MCF 10A (cell line): ENCODE measurements at regions not wholly inside any gene's neighbourhood (a gene's known extent, or its start where the extent isn't known, plus 50 kb on each side); places are given as distances from the start of the nearest gene placed in this dataset.
A peak's percentile ranks its signal among the peaks of the same experiment; 100 is the strongest.

ENCODE experiments used
- BruUV-seq: library from RNA; stranded (reverse); fragments of 400-500 nt; replicated peaks from 2 replicates; lab custom pipeline; 2021; lab: Mats Ljungman, UMichigan
- CTCF ChIA-PET: fragments of 300-600 bp; sonication (Branson Sonifier 250); formaldehyde crosslinking; extraction: SDS; loops from one replicate; lab custom pipeline; 2021; ENCODE audit warnings: antibody characterized with exemption, inconsistent platforms; lab: Yijun Ruan, JAX
- POLR2A ChIA-PET: fragments of 300-600, 350-650 bp; sonication (Branson Sonifier 250); formaldehyde crosslinking; extraction: SDS; loops from one replicate; lab custom pipeline; 2020; ENCODE audit warnings: antibody characterized with exemption, inconsistent platforms; lab: Yijun Ruan, JAX
- DNase-seq: peaks from one replicate; pipeline ENCODE4 v3.0.0-alpha.2; 2018; ENCODE audit not compliant: unreplicated experiment
- H3K27ac Mint-ChIP-seq: one replicate; pipeline ENCODE4 v1.8.0; 2022; ENCODE audit warnings: mild to moderate bottlenecking, low read depth, mixed read lengths; ENCODE audit not compliant: unreplicated experiment
- H3K27me3 Mint-ChIP-seq: one replicate; pipeline ENCODE4 v1.8.0; 2022; ENCODE audit warnings: mixed read lengths; ENCODE audit not compliant: insufficient read depth, unreplicated experiment
- H3K36me3 Mint-ChIP-seq: one replicate; pipeline ENCODE4 v1.8.0; 2022; ENCODE audit warnings: mild to moderate bottlenecking, moderate library complexity, mixed read lengths; ENCODE audit not compliant: insufficient read depth, unreplicated experiment
- H3K4me1 Mint-ChIP-seq: one replicate; pipeline ENCODE4 v1.8.0; 2022; ENCODE audit warnings: mixed read lengths; ENCODE audit not compliant: insufficient read depth, unreplicated experiment
- H3K4me3 Mint-ChIP-seq: one replicate; pipeline ENCODE4 v1.8.0; 2022; ENCODE audit warnings: mild to moderate bottlenecking, moderate library complexity, mixed read lengths; ENCODE audit not compliant: unreplicated experiment
- H3K9me3 Mint-ChIP-seq: one replicate; pipeline ENCODE4 v1.8.0; 2022; ENCODE audit warnings: mixed read lengths; ENCODE audit not compliant: unreplicated experiment
- CTCF ChIP-seq: fragments of 200-600 bp; IDR thresholded peaks from one replicate; pipeline ENCODE4 v1.8.0; 2022; ENCODE audit warnings: antibody characterized with exemption, mild to moderate bottlenecking; ENCODE audit not compliant: unreplicated experiment
- intact Hi-C: fragments of 100-400 bp; cut with micrococcal nuclease; formaldehyde crosslinking; loops from 2 replicates; pipeline ENCODE4 v1.14.1; 2022

- TF ChIP-seq CTCF, result no peak
- Mint-ChIP-seq H3K27me3 (no peaks in the 10 kb centered on the region), H3K36me3 (no peaks in the 10 kb centered on the region), H3K27ac (no peak overlapping the region), H3K9me3 (no peaks in the 10 kb centered on the region), H3K4me1 (peaks cover 12% of the 10 kb centered on the region), H3K4me3 (no peak overlapping the region)
- DNase-seq, result no peak
- ChIA-PET POLR2A (interaction anchor here (0.6 to 1.1 kb wide), 2 partner anchors 8 to 171 kb away, joined by 4 read pairs; no protein-coding TSS in a partner anchor), CTCF (interaction anchor here (0.7 kb wide), 1 partner anchor 1274 kb away, joined by 3 read pairs; no protein-coding TSS in a partner anchor)
- BruUV-seq, result no TSS peak
- intact Hi-C loops, result no loop called here
Measured at GRCh38 chr1:238674316-238674715, 712.1 kb upstream of the CHRM3 start.

GRCh38 chr1:238673561-238673960 is 712.8 kb upstream of the CHRM3 start:
- Mint-ChIP-seq H3K4me3 (no peak overlapping the region), H3K4me1 (peaks cover 12% of the 10 kb centered on the region), H3K27me3 (no peaks in the 10 kb centered on the region), H3K36me3 (no peaks in the 10 kb centered on the region), H3K9me3 (no peaks in the 10 kb centered on the region), H3K27ac (no peak overlapping the region)
- no peak for DNase-seq
- intact Hi-C loops, result no loop called here
- POLR2A ChIA-PET, result no interaction called here
- no peak for TF ChIP-seq CTCF
- no TSS peak for BruUV-seq
- CTCF ChIA-PET, result no interaction called here

- BruUV-seq, result no TSS peak
- ChIA-PET POLR2A (interaction anchor here (1.1 to 1.6 kb wide), 2 partner anchors 10 to 873 kb away, joined by 3 to 5 read pairs; no protein-coding TSS in a partner anchor), CTCF (interaction anchor here (0.6 to 0.7 kb wide), 3 partner anchors 9 to 1153 kb away, joined by 3 read pairs; no protein-coding TSS in a partner anchor)
- no peak for DNase-seq
- Mint-ChIP-seq H3K27me3 (no peaks in the 10 kb centered on the region), H3K36me3 (no peaks in the 10 kb centered on the region), H3K4me1 (peaks cover 12% of the 10 kb centered on the region), H3K9me3 (no peaks in the 10 kb centered on the region), H3K27ac (no peak overlapping the region), H3K4me3 (no peak overlapping the region)
- intact Hi-C loops, result no loop called here
- TF ChIP-seq CTCF, result no peak
Measured at GRCh38 chr1:238672806-238673205, 713.6 kb upstream of the CHRM3 start.

- BruUV-seq, result no TSS peak
- ChIA-PET CTCF (interaction anchor here (0.6 to 0.7 kb wide), 2 partner anchors 789 to 1153 kb away, joined by 3 read pairs; no protein-coding TSS in a partner anchor), POLR2A (interaction anchor here (0.5 to 1.8 kb wide), 4 partner anchors 9 to 872 kb away, joined by 3 to 6 read pairs (median 4); no protein-coding TSS in a partner anchor)
- Mint-ChIP-seq H3K4me1 (peaks cover 11% of the 10 kb centered on the region), H3K27ac (no peak overlapping the region), H3K27me3 (no peaks in the 10 kb centered on the region), H3K9me3 (no peaks in the 10 kb centered on the region), H3K36me3 (no peaks in the 10 kb centered on the region), H3K4me3 (no peak overlapping the region)
- intact Hi-C loops, result no loop called here
- peak; percentile 56 for DNase-seq
- no peak for TF ChIP-seq CTCF
Measured at GRCh38 chr1:238672262-238672661, 714.1 kb upstream of the CHRM3 start.
